Type B pancreatic cell (in vitro differentiated cells): ENCODE measurements at regions not wholly inside any gene's neighbourhood (a gene's known extent, or its start where the extent isn't known, plus 50 kb on each side); places are given as distances from the start of the nearest gene placed in this dataset.

ENCODE experiments used
- DNase-seq: peaks from one replicate; pipeline ENCODE4 v3.0.0; 2021; ENCODE audit warnings: mixed read lengths; ENCODE audit not compliant: unreplicated experiment; ENCODE audit errors: extremely low spot score
- H3K27ac Mint-ChIP-seq: 2 replicates; pipeline ENCODE4 v1.8.0; 2021; ENCODE audit warnings: mild to moderate bottlenecking, mixed read lengths
- H3K27me3 Mint-ChIP-seq: 2 replicates; pipeline ENCODE4 v1.8.0; 2021; ENCODE audit warnings: mixed read lengths
- H3K36me3 Mint-ChIP-seq: 2 replicates; pipeline ENCODE4 v1.8.0; 2021; ENCODE audit warnings: mixed read lengths
- H3K4me1 Mint-ChIP-seq: one replicate; pipeline ENCODE4 v1.8.0; 2021; ENCODE audit warnings: mixed read lengths; ENCODE audit not compliant: unreplicated experiment
- H3K4me3 Mint-ChIP-seq: 2 replicates; pipeline ENCODE4 v1.8.0; 2021; ENCODE audit warnings: mild to moderate bottlenecking, mixed read lengths
- H3K9me3 Mint-ChIP-seq: 2 replicates; pipeline ENCODE4 v1.8.0; 2021; ENCODE audit warnings: mixed read lengths
- CTCF ChIP-seq: fragments of 200-600 bp; sonication (generic); conservative IDR thresholded peaks from 2 replicates; pipeline ENCODE4 v1.5.0; 2021; ENCODE audit warnings: antibody characterized with exemption, mild to moderate bottlenecking

DNA sequence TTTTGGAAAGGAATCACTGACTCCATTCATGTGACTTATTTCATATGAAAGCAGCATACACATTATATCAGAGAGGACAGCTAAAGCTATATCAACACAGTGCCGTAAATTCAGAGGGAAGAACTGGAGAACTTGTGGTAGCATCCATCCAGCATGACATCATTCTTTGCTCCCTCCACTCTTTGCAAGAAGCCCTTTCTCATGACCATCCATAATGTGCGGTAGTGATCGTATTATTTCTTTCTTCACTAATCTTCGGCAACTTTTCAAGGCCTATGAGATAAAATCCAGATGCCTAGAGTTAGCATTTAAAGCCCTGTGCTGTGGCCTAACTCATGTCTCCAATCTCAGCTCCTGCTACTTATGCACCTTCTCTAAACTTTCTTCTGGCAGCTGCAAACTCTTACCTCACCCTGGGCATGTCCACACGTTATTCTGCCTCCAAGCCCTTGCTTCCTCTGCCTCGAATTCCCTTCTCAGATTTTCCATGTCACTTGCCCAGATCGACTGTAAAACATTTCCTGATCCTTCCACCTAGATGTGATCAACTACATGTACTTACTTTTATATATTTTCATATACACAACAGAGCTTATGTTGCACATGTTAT, 307.3 kb upstream of the SGCD start:
- TF ChIP-seq CTCF: no peak
- Mint-ChIP-seq H3K4me3 (no peak overlapping the region), H3K36me3 (no peaks in the 10 kb centered on the region), H3K4me1 (peaks cover 9% of the 10 kb centered on the region), H3K9me3 (no peaks in the 10 kb centered on the region), H3K27me3 (no peaks in the 10 kb centered on the region), H3K27ac (no peak overlapping the region)
- no peak for DNase-seq

GRCh38 chr5:156020647-156021046, 306.3 kb upstream of the SGCD start:
- TF ChIP-seq CTCF: no peak
- Mint-ChIP-seq H3K9me3 (no peaks in the 10 kb centered on the region), H3K36me3 (no peaks in the 10 kb centered on the region), H3K4me3 (no peak overlapping the region), H3K27me3 (no peaks in the 10 kb centered on the region), H3K27ac (no peak overlapping the region), H3K4me1 (peaks cover 9% of the 10 kb centered on the region)
- DNase-seq: no peak

- H3K36me3 Mint-ChIP-seq: no peaks in the 10 kb centered on the region
- H3K9me3 Mint-ChIP-seq: no peaks in the 10 kb centered on the region
- H3K4me3 Mint-ChIP-seq: no peak overlapping the region
- no peaks in the 10 kb centered on the region for H3K27me3 Mint-ChIP-seq
- H3K27ac Mint-ChIP-seq: no peak overlapping the region
- no peak for DNase-seq
- peaks cover 9% of the 10 kb centered on the region for H3K4me1 Mint-ChIP-seq
- TF ChIP-seq CTCF: no peak
Measured at GRCh38 chr5:156021866-156022265, 305.1 kb upstream of the SGCD start.

- no peaks in the 10 kb centered on the region for H3K27me3 Mint-ChIP-seq
- H3K4me1 Mint-ChIP-seq: no peaks in the 10 kb centered on the region
- H3K36me3 Mint-ChIP-seq: no peaks in the 10 kb centered on the region
- no peaks in the 10 kb centered on the region for H3K9me3 Mint-ChIP-seq
- DNase-seq: no peak
- no peak for TF ChIP-seq CTCF
- H3K27ac Mint-ChIP-seq: no peak overlapping the region
- no peak overlapping the region for H3K4me3 Mint-ChIP-seq
Measured at GRCh38 chr5:156025656-156026055, 301.3 kb upstream of the SGCD start.

DNA sequence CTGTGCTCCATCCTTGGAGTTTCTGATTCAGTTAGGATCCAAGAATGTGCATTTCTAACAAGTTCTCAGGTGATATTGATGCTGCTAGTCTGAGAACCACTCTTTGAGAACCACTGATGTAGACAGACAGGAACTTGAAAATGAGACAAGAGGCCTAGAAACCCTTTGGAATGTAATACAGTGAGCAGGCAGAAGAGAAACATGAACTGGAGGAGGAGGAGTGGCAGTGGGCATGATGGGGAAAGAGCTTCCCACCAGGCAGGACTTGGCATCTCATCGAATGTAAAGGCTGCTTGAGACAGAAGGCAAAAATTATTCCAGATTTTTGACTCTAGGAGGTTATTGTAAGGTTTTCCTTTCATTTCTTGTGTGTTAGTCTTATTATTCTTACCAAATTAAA, 295.8 kb upstream of the SGCD start:
- TF ChIP-seq CTCF: no peak
- no peak overlapping the region for H3K27ac Mint-ChIP-seq
- H3K9me3 Mint-ChIP-seq: no peaks in the 10 kb centered on the region
- no peak for DNase-seq
- H3K4me1 Mint-ChIP-seq: peaks cover 6% of the 10 kb centered on the region
- no peaks in the 10 kb centered on the region for H3K27me3 Mint-ChIP-seq
- no peak overlapping the region for H3K4me3 Mint-ChIP-seq
- no peaks in the 10 kb centered on the region for H3K36me3 Mint-ChIP-seq

GRCh38 chr5:156036640-156037039, 290.3 kb upstream of the SGCD start:
- H3K4me3 Mint-ChIP-seq: no peak overlapping the region
- TF ChIP-seq CTCF: no peak
- no peak overlapping the region for H3K27ac Mint-ChIP-seq
- H3K36me3 Mint-ChIP-seq: no peaks in the 10 kb centered on the region
- H3K9me3 Mint-ChIP-seq: no peaks in the 10 kb centered on the region
- no peaks in the 10 kb centered on the region for H3K27me3 Mint-ChIP-seq
- DNase-seq: no peak
- peaks cover 15% of the 10 kb centered on the region for H3K4me1 Mint-ChIP-seq
